Mesenchymal stem cell (in vitro differentiated cells and primary cell): ENCODE measurements at regions not wholly inside any gene's neighbourhood (a gene's known extent, or its start where the extent isn't known, plus 50 kb on each side); places are given as distances from the start of the nearest gene placed in this dataset.

ENCODE experiments used
- DNase-seq: peaks from one replicate; pipeline ENCODE4 v3.0.0-alpha.2; 2013
- H2AFZ ChIP-seq: one replicate; pipeline ENCODE4 v1.6.1; 2013; ENCODE audit warnings: low read depth, mild to moderate bottlenecking, control low read depth, inconsistent platforms, low read length, moderate library complexity
- H2AK5ac ChIP-seq: 2 replicates; pipeline ENCODE4 v1.6.1; 2013; ENCODE audit warnings: low read length, moderate library complexity, mild to moderate bottlenecking, inconsistent platforms; ENCODE audit not compliant: severe bottlenecking
- H2BK120ac ChIP-seq: one replicate; pipeline ENCODE4 v1.6.1; 2013; ENCODE audit warnings: low read depth, mild to moderate bottlenecking, inconsistent platforms, low read length, moderate library complexity
- H2BK12ac ChIP-seq, 2 experiments: one replicate each; pipeline ENCODE4 v1.6.1; 2013; ENCODE audit warnings: inconsistent platforms in 2 of 2, low read length in 2 of 2, mild to moderate bottlenecking in 2 of 2, moderate library complexity in 2 of 2, control low read depth in 1 of 2
- H2BK15ac ChIP-seq: one replicate; pipeline ENCODE4 v1.6.1; 2013; ENCODE audit warnings: mild to moderate bottlenecking, low read depth, inconsistent platforms; ENCODE audit not compliant: poor library complexity, severe bottlenecking
- H2BK5ac ChIP-seq: 2 replicates; pipeline ENCODE4 v1.6.1; 2013; ENCODE audit warnings: low read depth, mild to moderate bottlenecking, low read length, control low read depth, inconsistent platforms; ENCODE audit not compliant: poor library complexity, severe bottlenecking
- H3K14ac ChIP-seq, 2 experiments: one replicate each; pipeline ENCODE4 v1.6.1; 2013; ENCODE audit warnings: inconsistent platforms in 2 of 2, low read length in 2 of 2, control low read depth in 1 of 2, mild to moderate bottlenecking in 1 of 2, moderate library complexity in 1 of 2
- H3K18ac ChIP-seq, 2 experiments: one replicate each; pipeline ENCODE4 v1.6.1; 2013; ENCODE audit warnings: inconsistent platforms in 2 of 2, low read length in 2 of 2, control low read depth in 1 of 2, low read depth in 1 of 2, mild to moderate bottlenecking in 1 of 2
- H3K23ac ChIP-seq, 2 experiments: one replicate each; pipeline ENCODE4 v1.6.1; 2013; ENCODE audit warnings: inconsistent platforms in 2 of 2, low read length in 2 of 2, mild to moderate bottlenecking in 2 of 2, moderate library complexity in 2 of 2, control low read depth in 1 of 2
- H3K27ac ChIP-seq: 2 replicates; pipeline ENCODE4 v1.5.1; 2013; ENCODE audit warnings: mild to moderate bottlenecking, moderate library complexity, low read length, control low read depth, inconsistent platforms; ENCODE audit not compliant: poor library complexity, severe bottlenecking
- H3K27me3 ChIP-seq, 2 experiments: 2 replicates each; pipeline versions ENCODE4 v1.6.1 to v1.7.0; 2013; ENCODE audit warnings: low read length in 2 of 2, mild to moderate bottlenecking in 2 of 2, moderate library complexity in 2 of 2, control low read depth in 1 of 2, inconsistent platforms in 1 of 2; ENCODE audit not compliant: control insufficient read depth in 1 of 2, insufficient read depth in 1 of 2
- H3K36me3 ChIP-seq, 2 experiments: 2 replicates each; pipeline versions ENCODE4 v1.6.1 to v1.7.0; 2013; ENCODE audit warnings: low read length in 2 of 2, control low read depth in 1 of 2, inconsistent platforms in 1 of 2, low read depth in 1 of 2, mild to moderate bottlenecking in 1 of 2; ENCODE audit not compliant: insufficient read depth in 2 of 2, control insufficient read depth in 1 of 2
- H3K4ac ChIP-seq, 2 experiments: one replicate each; pipeline ENCODE4 v1.6.1; 2013; ENCODE audit warnings: inconsistent platforms in 2 of 2, low read length in 2 of 2, mild to moderate bottlenecking in 2 of 2, moderate library complexity in 2 of 2, control low read depth in 1 of 2, low read depth in 1 of 2
- H3K4me1 ChIP-seq: 2 replicates; pipeline ENCODE4 v1.6.1; 2013; ENCODE audit warnings: low read depth, low read length, control low read depth; ENCODE audit not compliant: control insufficient read depth, insufficient read depth
- H3K4me2 ChIP-seq: 2 replicates; pipeline ENCODE4 v1.6.1; 2013; ENCODE audit warnings: low read length, mild to moderate bottlenecking, inconsistent platforms; ENCODE audit not compliant: poor library complexity, severe bottlenecking
- H3K4me3 ChIP-seq, 2 experiments: 2 replicates each; pipeline versions ENCODE4 v1.5.1 to v1.7.0; 2013; ENCODE audit warnings: low read length in 2 of 2, mild to moderate bottlenecking in 2 of 2, control low read depth in 1 of 2, low read depth in 1 of 2; ENCODE audit not compliant: insufficient read depth in 1 of 2
- H3K79me1 ChIP-seq: replicated peaks from 2 replicates; pipeline ENCODE4 v1.6.1; 2013; ENCODE audit warnings: mild to moderate bottlenecking, control low read depth, low read length, inconsistent platforms; ENCODE audit not compliant: poor library complexity, severe bottlenecking
- H3K9ac ChIP-seq: 2 replicates; pipeline ENCODE4 v1.7.0; 2013; ENCODE audit warnings: mild to moderate bottlenecking, low read length, moderate library complexity
- H3K9me3 ChIP-seq: 2 replicates; pipeline ENCODE4 v1.7.0; 2013; ENCODE audit warnings: mild to moderate bottlenecking, low read length; ENCODE audit not compliant: control insufficient read depth
- H4K8ac ChIP-seq: one replicate; pipeline ENCODE4 v1.6.1; 2013; ENCODE audit warnings: inconsistent platforms, mild to moderate bottlenecking, low read length, moderate library complexity
- H4K91ac ChIP-seq: one replicate; pipeline ENCODE4 v1.6.1; 2013; ENCODE audit warnings: mild to moderate bottlenecking, low read length, inconsistent platforms
- WGBS: methylation state at CpG from one replicate; pipeline ENCODE4 v1.1.7; 2013; ENCODE audit warnings: mixed read lengths; 5-methylcytosine and 5-hydroxymethylcytosine counted together

GRCh38 chr2:41967476-41968181 lies 80.2 kb upstream of the PKDCC start:
- Histone ChIP-seq H2BK120ac (no peak overlapping the region), H3K14ac (no peak overlapping the region), H3K4ac (no peak overlapping the region), H3K36me3 (no peaks in the 10 kb centered on the region), H3K4me3 (no peak overlapping the region), H2BK12ac (peak overlapping the region in 1 of 2 experiments; percentile 51), H3K27me3 (peaks cover 0 to 6% of the 10 kb centered on the region in 2 experiments), H2AK5ac (peak overlapping the region; percentile 83), H3K4me2 (no peak overlapping the region), H3K23ac (no peak overlapping the region), H3K4me1 (peaks cover 41% of the 10 kb centered on the region), H4K91ac (no peak overlapping the region), H4K8ac (peak overlapping the region; percentile 56), H3K18ac (peak overlapping the region in 1 of 2 experiments; percentile 80), H3K27ac (peak overlapping the region; percentile 94), H3K79me1 (no peaks in the 10 kb centered on the region), H2BK15ac (peak overlapping the region; percentile 29), H2BK5ac (peak overlapping the region; percentile 34), H3K9me3 (no peaks in the 10 kb centered on the region), H2AFZ (no peak overlapping the region), H3K9ac (peak overlapping the region; percentile 70)
- no peak for DNase-seq
- 81% methylated on average over 13 of the region's 13 CpGs for WGBS

GRCh38 chr2:41968182-41968578 lies 79.6 kb upstream of the PKDCC start:
- Histone ChIP-seq H3K14ac (no peak overlapping the region), H3K4ac (no peak overlapping the region), H3K36me3 (no peaks in the 10 kb centered on the region), H2BK12ac (no peak overlapping the region), H3K18ac (peak overlapping the region in 1 of 2 experiments; percentile 37), H3K4me2 (no peak overlapping the region), H2AFZ (no peak overlapping the region), H2AK5ac (peak overlapping the region; percentile 28), H3K23ac (no peak overlapping the region), H3K4me3 (no peak overlapping the region), H3K9ac (peak overlapping the region; percentile 70), H3K9me3 (no peaks in the 10 kb centered on the region), H3K4me1 (peaks cover 41% of the 10 kb centered on the region), H2BK15ac (no peak overlapping the region), H4K8ac (no peak overlapping the region), H3K79me1 (no peaks in the 10 kb centered on the region), H3K27me3 (peaks cover 0 to 6% of the 10 kb centered on the region in 2 experiments), H3K27ac (peak overlapping the region; percentile 47), H2BK120ac (no peak overlapping the region), H4K91ac (no peak overlapping the region), H2BK5ac (no peak overlapping the region)
- 79% methylated on average over 2 of the region's 2 CpGs for WGBS
- no peak for DNase-seq

- no peak for DNase-seq
- H3K79me1 ChIP-seq, result no peaks in the 10 kb centered on the region
- no peak overlapping the region for H4K8ac ChIP-seq
- peak overlapping the region; percentile 71 for H2AK5ac ChIP-seq
- H3K4me1 ChIP-seq, result peaks cover 24% of the 10 kb centered on the region
- 84% methylated on average over 4 of the region's 8 CpGs for WGBS
- H2BK120ac ChIP-seq, result no peak overlapping the region
- H3K4me3 ChIP-seq, result no peak overlapping the region
- no peak overlapping the region for H3K27ac ChIP-seq
- H2BK5ac ChIP-seq, result no peak overlapping the region
- H3K9me3 ChIP-seq, result no peaks in the 10 kb centered on the region
- H2BK12ac ChIP-seq, result no peak overlapping the region
- no peak overlapping the region for H4K91ac ChIP-seq
- peak overlapping the region in 1 of 2 experiments; percentile 6 for H3K4ac ChIP-seq
- no peak overlapping the region for H3K14ac ChIP-seq
- no peak overlapping the region for H3K9ac ChIP-seq
- H2BK15ac ChIP-seq, result no peak overlapping the region
- H3K27me3 ChIP-seq, result peaks cover 0 to 12% of the 10 kb centered on the region in 2 experiments
- H3K23ac ChIP-seq, result no peak overlapping the region
- H3K4me2 ChIP-seq, result no peak overlapping the region
- H3K36me3 ChIP-seq, result no peaks in the 10 kb centered on the region
- no peak overlapping the region for H3K18ac ChIP-seq
- no peak overlapping the region for H2AFZ ChIP-seq
These were observed 76.7 kb upstream of the PKDCC start for GRCh38 chr2:41970988-41971660.

DNA sequence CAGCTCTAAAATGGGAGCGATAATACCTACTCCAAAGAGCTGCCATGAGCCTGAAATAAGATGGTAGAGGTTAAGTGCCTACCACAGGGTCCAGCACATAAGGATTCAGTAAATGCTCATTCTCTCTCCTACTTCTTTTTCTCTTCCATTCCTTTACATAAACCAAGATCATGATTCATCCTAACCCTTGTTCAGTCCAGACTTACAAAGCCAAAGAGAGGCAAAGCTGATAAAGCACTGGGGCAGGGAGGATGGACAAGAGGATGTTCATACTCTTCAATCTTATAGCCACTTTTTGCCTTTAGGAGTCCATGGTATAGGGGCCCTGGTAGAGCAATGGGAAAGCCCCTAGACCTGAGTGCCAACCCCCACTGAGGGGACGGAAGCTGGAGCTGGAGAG lies 75.6 kb upstream of the PKDCC start:
- no peak overlapping the region for H2BK5ac ChIP-seq
- no peak for DNase-seq

More for the DNA sequence above, 75.6 kb upstream of the PKDCC start:
- Histone ChIP-seq H4K91ac (no peak overlapping the region), H3K9me3 (no peaks in the 10 kb centered on the region), H2AK5ac (peak overlapping the region; percentile 49), H3K4me2 (no peak overlapping the region), H2BK12ac (no peak overlapping the region), H3K9ac (no peak overlapping the region), H2BK15ac (no peak overlapping the region), H3K27me3 (peaks cover 0 to 12% of the 10 kb centered on the region in 2 experiments), H3K14ac (no peak overlapping the region), H3K27ac (no peak overlapping the region), H3K23ac (no peak overlapping the region), H3K18ac (no peak overlapping the region), H2BK120ac (no peak overlapping the region), H3K79me1 (no peaks in the 10 kb centered on the region), H2AFZ (no peak overlapping the region), H3K36me3 (no peaks in the 10 kb centered on the region), H4K8ac (no peak overlapping the region), H3K4me1 (peaks cover 16% of the 10 kb centered on the region), H3K4me3 (no peak overlapping the region), H3K4ac (no peak overlapping the region)
- 97% methylated on average over 2 of the region's 2 CpGs for WGBS
